Thyroid gland (tissue), 4 donors: ENCODE measurements at regions not wholly inside any gene's neighbourhood (a gene's known extent, or its start where the extent isn't known, plus 50 kb on each side); places are given as distances from the start of the nearest gene placed in this dataset.

Source experiments
- DNase-seq, 2 donors: peaks; one replicate each; pipeline ENCODE4 v3.0.0-alpha.2; 2019
- H3K27ac ChIP-seq, 3 donors: fragments of 200-600 bp; sonication (generic); 1 replicate in 2 of 3; 2 replicates in 1 of 3; pipeline ENCODE4 v1.5.1; 2016 to 2019; ENCODE audit warnings: mild to moderate bottlenecking in 1 of 3, moderate library complexity in 1 of 3
- H3K27me3 ChIP-seq: fragments of 200-600 bp; sonication (generic); one replicate; pipeline ENCODE4 v1.5.1; 2019
- H3K36me3 ChIP-seq, 2 donors: fragments of 200-600 bp; sonication (generic); one replicate each; pipeline ENCODE4 v1.5.1; 2016 to 2019
- H3K4me1 ChIP-seq, 2 donors: fragments of 200-600 bp; sonication (generic); one replicate each; pipeline ENCODE4 v1.5.1; 2017 to 2019
- H3K4me3 ChIP-seq, 3 donors: fragments of 200-600 bp; sonication (generic); replicated peaks in 1 of 3; 1 replicate in 2 of 3; 2 replicates in 1 of 3; pipeline ENCODE4 v1.5.1; 2016; ENCODE audit warnings: mild to moderate bottlenecking in 1 of 3
- H3K9me3 ChIP-seq: fragments of 200-600 bp; sonication (generic); one replicate; pipeline ENCODE4 v1.5.1; 2017
- CTCF ChIP-seq, 6 experiments: fragments of 200-600 bp in 3 of 6; fragments of 450-650 bp in 3 of 6; sonication (generic) in 3 of 6; IDR thresholded peaks; one replicate each; pipeline ENCODE4 v1.5.1; 2016 to 2019; ENCODE audit warnings: antibody characterized with exemption in 6 of 6, mild to moderate bottlenecking in 2 of 6, inconsistent platforms in 1 of 6, moderate library complexity in 1 of 6
- POLR2A ChIP-seq, 2 donors: fragments of 450-650 bp; IDR thresholded peaks; one replicate each; pipeline ENCODE4 v1.6.1; 2017; ENCODE audit warnings: antibody characterized with exemption in 2 of 2, mild to moderate bottlenecking in 2 of 2, moderate library complexity in 1 of 2
- WGBS, 2 donors: methylation state at CpG; one replicate each; pipeline ENCODE4 v1.1.5; 2017; 5-methylcytosine and 5-hydroxymethylcytosine counted together
- intact Hi-C: fragments of 100-400 bp; cut with DNase I; formaldehyde crosslinking; loops from one replicate; pipeline ENCODE4 v1.15.1; 2023

- H3K9me3 ChIP-seq: no peaks in the 10 kb centered on the region
- intact Hi-C loops: no loop called here
- no peaks in the 10 kb centered on the region for H3K27me3 ChIP-seq
- no peak for DNase-seq
- H3K4me1 ChIP-seq: no peaks in the 10 kb centered on the region
- no peaks in the 10 kb centered on the region for H3K36me3 ChIP-seq
- TF ChIP-seq POLR2A (IDR thresholded peaks at IDR 0.05) (no peak), CTCF (IDR thresholded peaks at IDR 0.05) (no peak)
- H3K27ac ChIP-seq: no peak overlapping the region
- H3K4me3 ChIP-seq: no peak overlapping the region
Observed at GRCh38 chr2:59622599-59623308, 930.7 kb downstream of the BCL11A start.

GRCh38 chr2:59604123-59604522, 949.3 kb downstream of the BCL11A start:
- Histone ChIP-seq H3K4me1 (no peaks in the 10 kb centered on the region), H3K4me3 (no peak overlapping the region), H3K27me3 (no peaks in the 10 kb centered on the region), H3K36me3 (no peaks in the 10 kb centered on the region), H3K9me3 (no peaks in the 10 kb centered on the region), H3K27ac (no peak overlapping the region)
- intact Hi-C loops: no loop called here
- 57 to 67% methylated on average over 1 of the region's 1 CpG for WGBS, 2 donors
- DNase-seq: no peak
- TF ChIP-seq POLR2A (IDR thresholded peaks at IDR 0.05) (no peak), CTCF (IDR thresholded peaks at IDR 0.05) (no peak)

GRCh38 chr2:59594671-59595222, 958.7 kb downstream of the BCL11A start:
- H3K4me3 ChIP-seq: no peak overlapping the region
- TF ChIP-seq CTCF (IDR thresholded peaks at IDR 0.05) (no peak), POLR2A (IDR thresholded peaks at IDR 0.05) (no peak)
- H3K27me3 ChIP-seq: no peaks in the 10 kb centered on the region
- H3K27ac ChIP-seq: no peak overlapping the region
- no peaks in the 10 kb centered on the region for H3K36me3 ChIP-seq
- WGBS, 2 donors: 68 to 73% methylated on average over 5 of the region's 5 CpGs
- no peaks in the 10 kb centered on the region for H3K9me3 ChIP-seq
- H3K4me1 ChIP-seq: no peaks in the 10 kb centered on the region
- intact Hi-C loops: no loop called here
- no peak for DNase-seq

- Histone ChIP-seq H3K4me1 (no peaks in the 10 kb centered on the region), H3K27ac (no peak overlapping the region), H3K4me3 (no peak overlapping the region), H3K27me3 (no peaks in the 10 kb centered on the region), H3K9me3 (no peaks in the 10 kb centered on the region), H3K36me3 (no peaks in the 10 kb centered on the region)
- intact Hi-C loops: no loop called here
- DNase-seq: no peak
- TF ChIP-seq POLR2A (IDR thresholded peaks at IDR 0.05): no peak
- no peak for TF ChIP-seq CTCF (IDR thresholded peaks at IDR 0.05)
Observed at GRCh38 chr2:59590798-59591197, 962.7 kb downstream of the BCL11A start.

GRCh38 chr2:59589881-59590280, 963.6 kb downstream of the BCL11A start:
- WGBS, 2 donors: 57 to 65% methylated on average over 4 of the region's 4 CpGs
- H3K36me3 ChIP-seq: no peaks in the 10 kb centered on the region
- TF ChIP-seq CTCF (IDR thresholded peaks at IDR 0.05) (no peak), POLR2A (IDR thresholded peaks at IDR 0.05) (no peak)
- no peak overlapping the region for H3K4me3 ChIP-seq
- no peak for DNase-seq
- H3K27me3 ChIP-seq: no peaks in the 10 kb centered on the region
- H3K4me1 ChIP-seq: no peaks in the 10 kb centered on the region
- no peak overlapping the region for H3K27ac ChIP-seq
- intact Hi-C loops: no loop called here
- no peaks in the 10 kb centered on the region for H3K9me3 ChIP-seq
